GM10248 (cell line): ENCODE measurements at regions not wholly inside any gene's neighbourhood (a gene's known extent, or its start where the extent isn't known, plus 50 kb on each side); places are given as distances from the start of the nearest gene placed in this dataset.
"Not testable (repeated sequence)": the region's sequence is repeated elsewhere in the genome, so short reads cannot be mapped to it uniquely, and the experiment has no call there.

Source experiments
- CTCF ChIA-PET: fragments of 300-600 bp; sonication (Branson Sonifier 250); formaldehyde crosslinking; extraction: SDS; loops from one replicate; lab custom pipeline; 2021; ENCODE audit warnings: antibody characterized with exemption; lab: Yijun Ruan, JAX
- POLR2A ChIA-PET: fragments of 350-650 bp; sonication (Branson Sonifier 250); formaldehyde crosslinking; extraction: SDS; loops from one replicate; lab custom pipeline; 2020; ENCODE audit warnings: antibody characterized with exemption; lab: Yijun Ruan, JAX
- DNase-seq: peaks from one replicate; pipeline ENCODE4 v3.0.0; 2012; ENCODE audit errors: extremely low spot score
- CTCF ChIP-seq: IDR thresholded peaks from 2 replicates; pipeline ENCODE4 v1.5.1; 2012; ENCODE audit warnings: mild to moderate bottlenecking, low read depth; ENCODE audit errors: extremely low read depth, missing control alignments, control extremely low read depth

- TF ChIP-seq CTCF, result no peak
- no peak for DNase-seq
- ChIA-PET POLR2A (interaction anchor here (0.7 to 3.8 kb wide), 3 partner anchors 12 to 64 kb away, joined by 3 to 78 read pairs (median 11); a partner anchor contains a TSS), CTCF (interaction anchor here (5.7 kb wide), 1 partner anchor 10 kb away, joined by 47 read pairs; a partner anchor contains a TSS)
Measured at GRCh38 chr6:26185802-26186201, 98.6 kb downstream of the HFE start.

DNA sequence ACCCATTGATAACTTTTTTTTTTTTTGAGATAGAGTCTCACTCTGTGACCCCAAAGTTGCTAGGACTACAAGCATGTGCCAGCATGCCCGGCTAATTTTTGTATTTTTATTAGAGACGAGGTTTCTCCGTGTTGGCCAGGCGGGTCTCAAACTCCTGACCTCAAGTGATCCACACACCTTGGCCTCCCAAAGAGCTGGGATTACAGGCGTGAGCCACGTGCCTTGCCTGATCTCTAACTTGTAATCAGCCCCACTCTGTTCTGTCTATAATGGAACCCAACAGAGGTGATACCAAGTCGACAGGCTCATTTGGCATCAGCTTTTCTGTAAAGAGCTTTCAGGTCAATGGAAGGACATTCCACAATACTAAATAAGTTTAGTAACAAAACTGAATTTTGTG lies 99.4 kb downstream of the HFE start:
- POLR2A ChIA-PET, result interaction anchor here (0.7 to 3.8 kb wide), 3 partner anchors 12 to 63 kb away, joined by 11 to 78 read pairs (median 33); a partner anchor contains a TSS
- CTCF ChIA-PET, result interaction anchor here (1.4 to 5.7 kb wide), 3 partner anchors 8 to 63 kb away, joined by 3 to 47 read pairs (median 3); a partner anchor contains a TSS
- TF ChIP-seq CTCF, result no peak
- DNase-seq, result no peak

- ChIA-PET CTCF (interaction anchor here (1.4 to 5.7 kb wide), 5 partner anchors 8 to 64 kb away, joined by 3 to 47 read pairs (median 9); a partner anchor contains a TSS), POLR2A (interaction anchor here (3.0 to 3.8 kb wide), 3 partner anchors 11 to 29 kb away, joined by 33 to 78 read pairs (median 37); a partner anchor contains a TSS)
- no peak for TF ChIP-seq CTCF
- no peak for DNase-seq
Measured at GRCh38 chr6:26187292-26187691, 100.1 kb downstream of the HFE start.

DNA sequence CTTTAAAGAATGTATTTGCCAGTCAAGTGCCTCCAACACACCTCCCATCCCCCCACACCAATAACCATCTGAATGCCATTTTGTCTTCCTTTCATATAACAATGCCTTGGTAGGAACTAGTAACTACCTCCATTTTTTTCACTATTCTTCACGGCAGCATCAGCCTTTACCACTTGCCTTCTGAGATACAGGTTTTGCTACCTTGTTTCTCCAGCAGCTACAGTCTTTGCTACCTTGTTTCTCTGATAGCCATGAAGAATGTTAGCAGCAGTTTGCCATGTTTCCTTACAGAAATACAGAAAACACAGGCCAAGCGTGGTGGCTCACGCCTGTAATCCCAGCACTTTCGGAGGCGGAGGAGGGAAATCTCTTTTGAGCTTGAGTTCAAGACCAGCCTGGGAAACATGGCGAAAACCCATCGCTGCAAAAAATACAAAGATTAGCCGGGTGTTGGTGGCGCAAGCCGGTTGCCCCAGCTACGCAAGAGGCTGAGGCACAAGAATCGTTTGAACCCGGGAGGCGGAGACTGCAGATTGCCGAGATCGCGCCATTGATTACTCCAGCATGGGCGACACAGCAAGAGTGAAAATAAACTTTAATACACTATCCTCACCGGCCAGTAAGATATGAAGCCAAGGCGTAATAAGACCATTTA lies 100.9 kb downstream of the HFE start:
- ChIA-PET POLR2A (interaction anchor here (1.0 to 3.8 kb wide), 14 partner anchors 9 to 959 kb away, joined by 3 to 78 read pairs (median 6); partner anchors contain the start of gene HMGN4), CTCF (interaction anchor here (0.9 to 2.4 kb wide), 16 partner anchors 9 to 397 kb away, joined by 3 to 11 read pairs (median 4); a partner anchor contains a TSS)
- DNase-seq, result no peak
- no peak for TF ChIP-seq CTCF

DNA sequence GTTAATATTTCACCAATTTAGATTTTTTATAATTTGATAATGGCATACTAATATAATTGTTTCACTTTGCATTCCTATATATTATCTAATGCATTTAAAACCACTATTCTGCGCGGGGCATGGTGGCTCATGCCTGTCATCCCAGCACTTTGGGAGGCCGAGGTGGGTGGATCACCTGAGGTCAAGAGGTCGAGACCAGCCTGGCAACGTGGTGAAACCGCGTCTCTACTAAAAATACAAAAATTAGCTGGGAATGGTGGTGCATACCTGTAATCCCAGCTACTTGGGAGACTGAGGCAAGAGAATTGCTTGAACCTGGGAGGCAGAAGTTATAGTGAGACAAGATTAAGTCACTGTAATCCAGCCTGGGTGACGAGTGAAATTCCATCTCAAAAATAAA lies 104.3 kb downstream of the HFE start:
- not testable (repeated sequence) for DNase-seq
- POLR2A ChIA-PET, result interaction anchor here (0.8 kb wide), 1 partner anchor 159 kb away, joined by 3 read pairs; a partner anchor contains a TSS
- CTCF ChIA-PET, result interaction anchor here (1.2 kb wide), 1 partner anchor 66 kb away, joined by 3 read pairs; no protein-coding TSS in a partner anchor

DNA sequence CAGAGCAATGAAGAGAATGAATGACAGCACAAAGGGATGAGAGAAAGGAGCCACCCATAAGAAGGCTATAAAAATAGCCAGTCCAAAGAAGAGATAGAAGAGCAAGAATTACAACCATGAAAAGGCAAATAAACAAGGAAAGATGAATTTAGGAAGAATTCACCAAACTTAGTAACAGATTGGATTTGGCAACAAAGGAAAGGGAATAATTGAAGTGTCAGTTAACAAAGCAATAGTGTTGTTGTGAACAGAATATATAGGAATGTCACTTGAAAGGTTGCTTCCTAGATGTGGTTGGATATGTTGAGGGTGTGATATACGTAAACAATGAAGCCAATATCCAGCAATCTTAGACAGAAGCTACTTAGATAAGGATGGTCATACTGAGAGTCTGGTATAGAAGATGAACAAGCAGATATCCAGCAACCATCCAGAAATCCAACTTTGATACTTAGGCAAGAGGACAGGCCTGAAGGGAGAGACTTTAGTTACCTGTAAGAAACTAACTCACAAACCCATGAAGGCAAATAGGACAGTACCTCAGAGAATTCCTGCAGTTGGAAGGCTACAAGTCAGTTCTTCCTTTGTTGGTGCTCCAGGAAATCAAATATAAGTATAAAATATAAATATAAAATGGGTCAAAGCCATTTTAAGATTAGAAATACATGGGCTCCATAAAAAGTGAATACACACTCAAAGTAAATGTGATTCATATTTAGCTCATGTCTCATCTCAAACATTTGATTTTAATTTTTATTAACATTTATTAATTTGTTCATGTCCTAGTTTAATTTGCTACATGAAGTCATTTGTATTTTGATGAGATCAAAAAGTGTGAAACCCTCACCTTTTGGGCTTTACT lies 106.5 kb downstream of the HFE start:
- ChIA-PET POLR2A (interaction anchor here (0.8 to 8.9 kb wide), 3 partner anchors 10 to 36 kb away, joined by 4 to 306 read pairs (median 7); a partner anchor contains a TSS), CTCF (interaction anchor here (0.7 to 6.9 kb wide), 9 partner anchors 9 to 402 kb away, joined by 3 to 47 read pairs (median 3); a partner anchor contains a TSS)
- TF ChIP-seq CTCF, result no peak
- DNase-seq, result no peak
